ENCODE measurements at regions not wholly inside any gene's neighbourhood (a gene's known extent, or its start where the extent isn't known, plus 50 kb on each side); places are given as distances from the start of the nearest gene placed in this dataset.

GRCh38 chr10:43970717-43971116, 322.0 kb upstream of the ZNF32 start:
- no peak for DNase-seq (ENCODE audit: low read depth)

- DNase-seq (ENCODE audit: low read depth), result no peak
Measured at GRCh38 chr10:43970018-43970698, 321.5 kb upstream of the ZNF32 start.

GRCh38 chr10:43969506-43969905, 320.8 kb upstream of the ZNF32 start:
- DNase-seq (ENCODE audit: low read depth), result no peak

DNA sequence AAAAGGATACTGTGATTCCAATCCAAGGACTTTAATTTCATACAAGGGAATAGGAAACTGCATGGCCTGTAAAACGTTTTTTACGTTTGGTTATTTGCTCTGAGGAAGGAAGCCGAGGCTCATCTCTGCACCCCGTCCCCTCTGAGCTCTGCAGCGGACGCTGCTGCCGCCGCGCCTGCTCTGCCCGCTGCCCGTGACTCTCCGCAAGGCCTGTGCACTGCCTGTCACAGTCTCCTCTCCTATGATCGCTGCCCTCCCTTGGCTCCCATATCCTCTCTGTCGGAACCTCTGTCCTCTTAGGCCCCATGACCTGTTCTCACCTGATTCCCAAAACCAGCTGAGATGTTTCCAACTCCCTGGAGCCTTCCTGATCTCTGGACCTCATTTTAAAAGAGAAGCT, 320.3 kb upstream of the ZNF32 start:
- no peak for DNase-seq (ENCODE audit: low read depth)

GRCh38 chr10:43968076-43968475, 319.4 kb upstream of the ZNF32 start:
- DNase-seq (ENCODE audit: low read depth), result no peak

DNA sequence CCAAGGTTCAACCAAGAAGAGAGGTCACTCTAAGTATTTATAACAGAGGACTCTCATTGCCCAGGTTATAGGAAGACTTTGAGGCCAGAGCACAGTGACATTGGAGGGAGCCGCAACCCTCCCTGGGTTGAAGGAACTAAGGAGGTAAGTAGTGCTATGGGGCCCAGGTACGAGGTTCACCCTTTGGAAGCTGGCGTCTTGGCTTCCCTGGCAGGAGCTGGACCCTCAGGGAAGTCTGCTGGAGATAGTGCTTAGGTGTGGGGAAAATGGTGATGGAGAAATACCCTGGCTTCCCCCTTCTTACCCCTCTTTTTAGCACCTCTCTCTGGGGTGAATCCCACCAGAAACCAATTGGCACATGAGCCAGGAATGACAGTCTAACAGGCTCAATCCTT, 317.9 kb upstream of the ZNF32 start:
- DNase-seq (ENCODE audit: low read depth), result no peak

DNA sequence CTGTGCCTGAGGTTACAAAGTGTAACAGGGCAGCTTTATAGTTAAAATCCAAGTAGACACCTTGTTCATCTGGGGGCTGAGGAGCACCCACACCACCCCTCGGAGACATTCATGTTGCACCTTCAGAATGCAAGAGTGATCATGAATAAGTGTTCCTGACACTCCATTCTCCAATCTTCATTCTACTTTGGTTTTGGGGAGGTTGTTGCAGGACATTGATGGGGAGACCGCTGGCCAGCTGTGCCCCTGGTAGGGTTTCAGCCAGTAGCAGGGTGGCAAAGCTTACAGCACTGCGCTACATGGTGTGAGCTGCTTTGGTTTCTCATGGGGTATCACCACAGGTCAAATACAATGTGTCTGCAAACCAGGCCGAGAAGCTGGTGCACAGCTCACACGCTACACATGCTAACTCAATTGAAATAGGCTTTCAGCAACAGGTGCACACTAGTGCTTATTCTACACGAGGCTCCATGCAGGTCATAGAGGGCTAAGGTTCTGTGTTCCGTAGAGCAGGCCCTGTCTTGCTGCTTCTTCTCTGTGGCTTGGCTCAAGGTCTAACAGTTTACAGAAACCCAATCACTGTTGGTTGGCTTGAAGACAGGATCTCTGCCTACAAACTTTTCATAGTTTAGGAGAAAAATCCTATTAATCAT, 317.4 kb upstream of the ZNF32 start:
- DNase-seq (ENCODE audit: low read depth), result no peak

GRCh38 chr10:43965033-43965917, 316.6 kb upstream of the ZNF32 start:
- DNase-seq (ENCODE audit: low read depth), result no peak

DNA sequence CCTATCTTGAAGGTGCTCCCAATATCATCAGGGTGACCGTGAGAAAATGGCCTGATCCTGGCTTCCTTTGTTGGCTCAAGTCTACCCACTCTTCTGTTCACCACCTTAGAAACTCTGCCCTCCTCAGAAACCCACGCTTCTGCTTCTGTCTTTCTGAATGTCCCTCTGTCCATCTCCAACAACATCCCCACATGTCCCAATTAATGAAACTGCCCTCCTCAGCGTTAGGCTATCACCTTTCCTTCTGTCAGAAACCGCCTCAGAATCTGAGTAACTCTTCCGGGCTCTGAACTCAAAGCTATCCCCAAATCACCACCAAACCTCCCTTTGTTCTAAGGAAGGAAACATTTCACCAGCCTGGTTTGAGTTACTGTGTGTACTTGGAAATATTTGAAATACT, 315.8 kb upstream of the ZNF32 start:
- DNase-seq (ENCODE audit: low read depth), result no peak

- DNase-seq (ENCODE audit: low read depth), result no peak
Measured at GRCh38 chr10:43963793-43964425, 315.2 kb upstream of the ZNF32 start.

- no peak for DNase-seq (ENCODE audit: low read depth)
Measured at GRCh38 chr10:43963379-43963778, 314.7 kb upstream of the ZNF32 start.

DNA sequence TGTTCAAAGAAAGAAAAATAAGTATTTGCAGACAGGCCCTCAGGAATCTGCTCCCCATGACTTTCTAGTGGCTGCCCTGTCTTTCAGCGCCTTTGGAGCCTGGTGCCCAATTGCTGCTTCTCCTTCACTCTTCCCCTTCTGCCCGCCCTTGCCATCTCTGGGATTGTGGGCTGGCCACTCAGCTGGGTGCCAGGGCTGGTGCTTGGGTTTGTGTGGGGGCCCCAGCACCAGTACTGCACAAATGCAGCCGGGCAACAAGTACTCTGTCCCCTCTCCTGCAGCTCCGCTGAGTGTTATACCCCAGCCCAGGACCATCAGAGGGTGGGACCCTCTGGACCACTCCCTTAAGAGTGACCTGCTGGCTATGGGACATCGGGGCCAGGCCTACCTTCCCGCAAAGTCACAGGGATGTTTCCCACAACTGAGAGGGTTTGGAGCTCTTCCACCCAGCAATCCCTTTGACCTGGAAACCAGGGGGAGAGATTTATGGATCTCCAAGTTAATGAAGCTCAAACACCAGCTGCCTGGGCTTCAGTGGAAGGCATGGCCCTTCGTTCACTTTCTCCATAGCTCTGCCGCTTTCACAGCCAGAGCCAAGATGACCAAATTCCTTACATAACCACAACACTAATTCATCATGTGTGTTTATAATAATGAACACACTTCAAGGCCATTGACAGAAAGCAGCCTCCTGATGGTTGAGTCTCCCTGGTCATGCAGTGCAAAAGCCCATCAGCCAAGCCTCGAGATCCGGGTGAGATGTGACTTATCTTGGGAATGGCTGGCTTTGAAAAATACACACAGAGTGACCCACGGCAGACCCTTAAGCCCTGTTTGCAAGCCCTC, 313.9 kb upstream of the ZNF32 start:
- no peak for DNase-seq (ENCODE audit: low read depth)

DNA sequence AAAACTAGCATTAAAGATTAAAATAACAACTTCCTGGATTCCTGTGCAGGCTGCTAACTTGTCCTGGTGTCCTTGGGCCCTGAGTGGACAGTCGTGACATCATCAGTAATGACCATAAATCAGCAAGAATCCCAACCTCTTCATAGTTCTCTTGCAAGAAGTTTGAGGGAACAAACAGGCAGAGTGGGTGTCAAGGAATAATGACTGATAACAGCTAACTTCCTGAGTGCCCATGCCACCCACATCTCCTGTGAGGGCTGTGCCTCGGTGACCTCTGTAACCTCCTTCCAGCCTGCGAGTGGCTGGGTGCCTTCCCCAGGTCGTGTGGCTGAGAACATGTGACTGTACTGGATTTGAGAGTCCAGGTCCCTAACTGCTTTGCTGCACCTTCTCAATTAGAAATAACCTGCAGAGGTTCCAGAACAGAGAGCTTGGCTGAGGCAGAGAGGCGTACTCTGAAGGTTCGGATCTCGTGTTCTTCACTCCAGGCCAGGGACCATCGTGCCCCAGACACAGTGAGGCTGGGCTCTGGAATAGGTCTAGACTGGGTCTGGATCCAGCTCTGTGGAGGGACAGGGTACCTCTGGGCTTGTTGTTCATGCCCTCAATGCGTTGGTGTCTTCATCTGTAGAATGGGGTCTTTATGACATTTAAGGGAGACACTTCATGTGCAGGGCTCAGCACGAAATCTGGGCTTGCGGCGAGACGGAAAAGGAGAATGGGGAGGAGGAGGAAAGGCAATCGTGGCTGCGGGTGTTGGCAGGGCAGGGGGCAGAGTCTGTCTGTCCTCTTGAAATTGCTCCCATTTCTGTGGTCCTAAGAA, 313.1 kb upstream of the ZNF32 start:
- no peak for DNase-seq (ENCODE audit: low read depth)

- no peak for DNase-seq (ENCODE audit: low read depth)
Measured at GRCh38 chr10:43960981-43961380, 312.3 kb upstream of the ZNF32 start.

GRCh38 chr10:43960477-43960876, 311.8 kb upstream of the ZNF32 start:
- DNase-seq (ENCODE audit: low read depth), result no peak

DNA sequence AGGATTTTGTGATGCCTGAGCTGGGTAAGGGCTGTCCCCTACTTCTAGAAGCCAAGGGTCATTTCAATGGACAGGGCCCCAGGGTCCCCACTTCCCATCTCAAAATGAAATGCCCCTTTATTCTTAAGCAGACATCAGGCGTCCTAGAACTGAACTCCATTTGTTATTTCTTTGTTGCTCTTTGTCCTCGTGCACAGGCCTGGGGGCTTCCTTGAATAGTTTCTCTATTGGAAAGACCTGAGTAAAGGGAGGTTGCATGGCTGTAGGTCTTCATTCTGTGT, 311.4 kb upstream of the ZNF32 start:
- DNase-seq (ENCODE audit: low read depth), result no peak

- no peak for DNase-seq (ENCODE audit: low read depth)
Measured at GRCh38 chr10:43959364-43960134, 310.9 kb upstream of the ZNF32 start.

- no peak for DNase-seq (ENCODE audit: low read depth)
Measured at GRCh38 chr10:43958964-43959363, 310.3 kb upstream of the ZNF32 start.

- no peak for DNase-seq (ENCODE audit: low read depth)
Measured at GRCh38 chr10:43958071-43958432, 309.4 kb upstream of the ZNF32 start.
